ENCODE measurements at regions not wholly inside any gene's neighbourhood (a gene's known extent, or its start where the extent isn't known, plus 50 kb on each side); places are given as distances from the start of the nearest gene placed in this dataset.

DNA sequence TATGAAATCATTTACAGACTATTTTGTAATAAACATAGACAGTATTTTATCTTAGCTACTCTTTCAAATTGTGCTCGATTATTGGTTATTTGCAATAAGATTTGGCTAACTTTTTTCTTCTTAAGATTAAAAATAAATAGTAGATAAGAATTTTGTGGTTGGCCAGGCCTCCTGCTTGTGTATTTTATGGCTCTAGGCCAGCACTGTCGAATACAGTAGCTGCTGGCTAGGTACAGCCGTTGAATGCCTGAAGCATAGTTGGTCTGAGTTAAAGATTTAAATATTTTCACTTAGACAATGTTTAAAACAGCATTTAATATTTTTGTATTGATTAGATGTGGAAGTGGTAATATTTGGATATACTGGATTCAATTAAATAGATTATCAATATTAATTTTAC lies 481.0 kb downstream of the SPRY1 start (continued):
- TF ChIP-seq SIN3A (IDR thresholded peaks at IDR 0.05; ENCODE audit: borderline replicate concordance, low read depth, low read length) (no peak), RCOR1 (IDR thresholded peaks at IDR 0.05; ENCODE audit: low read length) (no peak), NRF1 (IDR thresholded peaks at IDR 0.05; ENCODE audit: low read depth, low read length) (no peak)

DNA sequence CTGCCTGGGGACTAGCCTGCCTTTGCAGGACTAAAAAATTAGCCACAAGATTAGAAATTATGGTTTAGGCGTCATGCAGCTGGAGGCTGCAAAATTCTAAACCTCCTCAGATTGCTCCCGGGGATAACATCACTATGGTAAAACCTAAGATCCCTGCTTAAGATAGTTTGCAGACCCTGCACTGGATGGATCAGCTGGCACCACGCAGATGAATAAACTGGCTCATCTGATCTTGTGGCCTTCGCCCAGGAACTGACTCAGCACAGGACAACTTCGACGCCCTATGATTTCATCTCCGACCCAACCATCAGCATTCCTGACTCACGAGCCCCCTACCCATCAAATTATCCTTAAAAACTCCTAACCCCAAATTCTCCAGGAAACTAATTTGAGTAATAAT lies 482.4 kb downstream of the SPRY1 start:
- ChIA-PET POLR2A (no interaction called here), CTCF (no interaction called here)
- Histone ChIP-seq H3K79me2 (ENCODE audit: insufficient read depth) (no peaks in the 10 kb centered on the region), H3K27ac (ENCODE audit: low read depth in 2 of 2, low read length in 1 of 2) (no peak overlapping the region), H3K27me3 (ENCODE audit: insufficient read depth) (no peaks in the 10 kb centered on the region), H3K4me2 (no peak overlapping the region), H3K36me3 (replicated peaks in 1 of 2; ENCODE audit: control insufficient read depth in 1 of 2, insufficient read depth in 2 of 2, low read length in 1 of 2) (no peaks in the 10 kb centered on the region), H2AFZ (ENCODE audit: low read depth) (no peak overlapping the region), H4K20me1 (ENCODE audit: insufficient read depth) (no peaks in the 10 kb centered on the region), H3F3A (replicated peaks; ENCODE audit: insufficient read depth) (no peaks in the 10 kb centered on the region), H3K4me1 (ENCODE audit: control insufficient read depth in 1 of 2, insufficient read depth in 2 of 2, low read depth in 1 of 2, low read length in 1 of 2) (peaks cover 0 to 2% of the 10 kb centered on the region in 2 experiments; a peak in 1 of 4 replicates), H3K9me2 (no peaks in the 10 kb centered on the region), H3K9ac (no peak overlapping the region), H3K9me3 (no peaks in the 10 kb centered on the region), H3K4me3 (ENCODE audit: low read depth in 2 of 2, low read length in 1 of 2) (no peak overlapping the region)
- 82% methylated on average over 8 of the region's 8 CpGs for WGBS (ENCODE audit: low lambda C conversion rate)
- TF ChIP-seq GABPA (IDR thresholded peaks at IDR 0.05; ENCODE audit: low read depth) (no peak), TEAD4 (IDR thresholded peaks at IDR 0.05; ENCODE audit: borderline replicate concordance, insufficient read depth) (no peak)
- TF ChIP-seq, protein P1, sequence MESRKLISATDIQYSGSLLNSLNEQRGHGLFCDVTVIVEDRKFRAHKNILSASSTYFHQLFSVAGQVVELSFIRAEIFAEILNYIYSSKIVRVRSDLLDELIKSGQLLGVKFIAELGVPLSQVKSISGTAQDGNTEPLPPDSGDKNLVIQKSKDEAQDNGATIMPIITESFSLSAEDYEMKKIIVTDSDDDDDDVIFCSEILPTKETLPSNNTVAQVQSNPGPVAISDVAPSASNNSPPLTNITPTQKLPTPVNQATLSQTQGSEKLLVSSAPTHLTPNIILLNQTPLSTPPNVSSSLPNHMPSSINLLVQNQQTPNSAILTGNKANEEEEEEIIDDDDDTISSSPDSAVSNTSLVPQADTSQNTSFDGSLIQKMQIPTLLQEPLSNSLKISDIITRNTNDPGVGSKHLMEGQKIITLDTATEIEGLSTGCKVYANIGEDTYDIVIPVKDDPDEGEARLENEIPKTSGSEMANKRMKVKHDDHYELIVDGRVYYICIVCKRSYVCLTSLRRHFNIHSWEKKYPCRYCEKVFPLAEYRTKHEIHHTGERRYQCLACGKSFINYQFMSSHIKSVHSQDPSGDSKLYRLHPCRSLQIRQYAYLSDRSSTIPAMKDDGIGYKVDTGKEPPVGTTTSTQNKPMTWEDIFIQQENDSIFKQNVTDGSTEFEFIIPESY (IDR thresholded peaks at IDR 0.05; ENCODE audit: borderline replicate concordance, low read depth), result no peak
- no peak for DNase-seq

DNA sequence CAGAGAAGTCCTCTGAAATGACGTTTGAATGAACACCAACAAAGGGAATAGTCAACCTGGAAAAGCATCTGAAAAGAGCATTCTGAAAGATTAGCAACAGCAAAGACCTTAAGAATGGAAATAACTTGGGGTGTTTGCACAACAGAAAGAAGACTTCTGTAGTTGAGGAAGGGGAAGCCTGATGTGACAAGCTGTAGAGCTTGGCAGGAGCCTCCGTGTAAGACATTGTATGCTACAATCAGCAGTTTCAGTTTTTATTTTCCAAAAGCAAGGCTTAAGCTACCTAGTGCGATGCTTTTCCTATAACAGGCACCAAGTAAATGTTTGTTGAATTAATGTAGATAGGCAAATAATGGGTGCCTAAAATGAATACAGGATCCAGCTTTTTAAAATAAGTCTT lies 484.0 kb downstream of the SPRY1 start:
- no peaks in the 10 kb centered on the region for H3K36me3 ChIP-seq (replicated peaks in 1 of 2; ENCODE audit: control insufficient read depth in 1 of 2, insufficient read depth in 2 of 2, low read length in 1 of 2)
- ChIA-PET CTCF (interaction anchor here (1.2 kb wide), 1 partner anchor 9 kb away, joined by 5 read pairs; no protein-coding TSS in a partner anchor), POLR2A (no interaction called here)
- no peak overlapping the region for H3K4me3 ChIP-seq (ENCODE audit: low read depth in 2 of 2, low read length in 1 of 2)
- TF ChIP-seq YY1 (IDR thresholded peaks at IDR 0.05; ENCODE audit: low read depth) (no peak), TEAD4 (IDR thresholded peaks at IDR 0.05; ENCODE audit: borderline replicate concordance, insufficient read depth) (no peak), RCOR1 (IDR thresholded peaks at IDR 0.05; ENCODE audit: low read length) (no peak), TCF12 (IDR thresholded peaks at IDR 0.05) (no peak), EZH2phosphoT487 (IDR thresholded peaks at IDR 0.05; ENCODE audit: borderline replicate concordance, low read depth) (no peak), FOSL2 (IDR thresholded peaks at IDR 0.05; ENCODE audit: borderline replicate concordance, low read depth) (no peak), EP300 (IDR thresholded peaks at IDR 0.05; ENCODE audit: borderline replicate concordance in 1 of 2, low read depth in 1 of 2, low read length in 1 of 2) (no peak), FOXJ3 (CRISPR knock-in tag; IDR thresholded peaks at IDR 0.05) (no peak), SMC3 (IDR thresholded peaks at IDR 0.05; ENCODE audit: low read depth, low read length) (no peak), RXRA (IDR thresholded peaks at IDR 0.05; ENCODE audit: borderline replicate concordance, low read depth) (no peak), RAD21 (IDR thresholded peaks at IDR 0.05; ENCODE audit: low read length) (no peak), ELF1 (IDR thresholded peaks at IDR 0.05) (no peak)
- TF ChIP-seq, protein P2, sequence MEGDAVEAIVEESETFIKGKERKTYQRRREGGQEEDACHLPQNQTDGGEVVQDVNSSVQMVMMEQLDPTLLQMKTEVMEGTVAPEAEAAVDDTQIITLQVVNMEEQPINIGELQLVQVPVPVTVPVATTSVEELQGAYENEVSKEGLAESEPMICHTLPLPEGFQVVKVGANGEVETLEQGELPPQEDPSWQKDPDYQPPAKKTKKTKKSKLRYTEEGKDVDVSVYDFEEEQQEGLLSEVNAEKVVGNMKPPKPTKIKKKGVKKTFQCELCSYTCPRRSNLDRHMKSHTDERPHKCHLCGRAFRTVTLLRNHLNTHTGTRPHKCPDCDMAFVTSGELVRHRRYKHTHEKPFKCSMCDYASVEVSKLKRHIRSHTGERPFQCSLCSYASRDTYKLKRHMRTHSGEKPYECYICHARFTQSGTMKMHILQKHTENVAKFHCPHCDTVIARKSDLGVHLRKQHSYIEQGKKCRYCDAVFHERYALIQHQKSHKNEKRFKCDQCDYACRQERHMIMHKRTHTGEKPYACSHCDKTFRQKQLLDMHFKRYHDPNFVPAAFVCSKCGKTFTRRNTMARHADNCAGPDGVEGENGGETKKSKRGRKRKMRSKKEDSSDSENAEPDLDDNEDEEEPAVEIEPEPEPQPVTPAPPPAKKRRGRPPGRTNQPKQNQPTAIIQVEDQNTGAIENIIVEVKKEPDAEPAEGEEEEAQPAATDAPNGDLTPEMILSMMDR (IDR thresholded peaks at IDR 0.05), result no peak
- TF ChIP-seq, protein P1 (IDR thresholded peaks at IDR 0.05; ENCODE audit: borderline replicate concordance, low read depth), result no peak
- TF ChIP-seq, protein P3, sequence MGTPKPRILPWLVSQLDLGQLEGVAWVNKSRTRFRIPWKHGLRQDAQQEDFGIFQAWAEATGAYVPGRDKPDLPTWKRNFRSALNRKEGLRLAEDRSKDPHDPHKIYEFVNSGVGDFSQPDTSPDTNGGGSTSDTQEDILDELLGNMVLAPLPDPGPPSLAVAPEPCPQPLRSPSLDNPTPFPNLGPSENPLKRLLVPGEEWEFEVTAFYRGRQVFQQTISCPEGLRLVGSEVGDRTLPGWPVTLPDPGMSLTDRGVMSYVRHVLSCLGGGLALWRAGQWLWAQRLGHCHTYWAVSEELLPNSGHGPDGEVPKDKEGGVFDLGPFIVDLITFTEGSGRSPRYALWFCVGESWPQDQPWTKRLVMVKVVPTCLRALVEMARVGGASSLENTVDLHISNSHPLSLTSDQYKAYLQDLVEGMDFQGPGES (IDR thresholded peaks at IDR 0.05; ENCODE audit: low read depth, low read length), result no peak
- H3K9me3 ChIP-seq, result no peaks in the 10 kb centered on the region
- no peaks in the 10 kb centered on the region for H3K9me2 ChIP-seq
- H3F3A ChIP-seq (replicated peaks; ENCODE audit: insufficient read depth), result no peaks in the 10 kb centered on the region
- no peaks in the 10 kb centered on the region for H3K79me2 ChIP-seq (ENCODE audit: insufficient read depth)
- no peaks in the 10 kb centered on the region for H3K27me3 ChIP-seq (ENCODE audit: insufficient read depth)
- H3K4me2 ChIP-seq, result no peak overlapping the region
- DNase-seq, result no peak
- H3K9ac ChIP-seq, result no peak overlapping the region
- H4K20me1 ChIP-seq (ENCODE audit: insufficient read depth), result no peaks in the 10 kb centered on the region
- no peak overlapping the region for H3K27ac ChIP-seq (ENCODE audit: low read depth in 2 of 2, low read length in 1 of 2)
- no peak overlapping the region for H2AFZ ChIP-seq (ENCODE audit: low read depth)
- no peaks in the 10 kb centered on the region for H3K4me1 ChIP-seq (ENCODE audit: control insufficient read depth in 1 of 2, insufficient read depth in 2 of 2, low read depth in 1 of 2, low read length in 1 of 2)
- WGBS (ENCODE audit: low lambda C conversion rate), result 79% methylated on average over 3 of the region's 3 CpGs

Data from SK-N-SH (cell line).